ENCODE measurements at regions not wholly inside any gene's neighbourhood (a gene's known extent, or its start where the extent isn't known, plus 50 kb on each side); places are given as distances from the start of the nearest gene placed in this dataset.

DNA sequence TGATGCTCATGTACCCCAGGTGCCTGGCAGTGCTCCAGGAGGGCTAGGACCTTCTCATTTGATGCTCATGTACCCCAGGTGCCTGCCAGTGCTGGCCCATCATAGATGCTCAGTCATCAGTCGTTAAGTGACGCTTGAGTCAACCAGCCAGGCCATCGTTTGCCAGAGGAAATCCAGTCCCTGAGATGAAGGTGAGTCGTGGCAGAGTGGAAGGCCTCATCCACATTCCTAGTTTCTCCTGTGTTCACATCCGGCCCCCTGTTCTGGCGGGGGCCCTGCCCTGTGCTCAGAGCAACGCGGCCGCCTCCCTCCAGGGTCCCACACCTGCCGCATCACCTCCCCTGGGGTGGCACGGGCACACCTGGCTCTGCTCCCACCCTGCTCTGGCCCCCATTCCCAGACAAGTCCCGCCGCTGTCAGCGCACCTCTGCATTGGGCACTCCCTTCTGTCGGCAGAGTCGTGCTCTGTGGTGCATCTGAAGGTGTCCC lies 279.9 kb downstream of the BRD1 start:
- TF ChIP-seq, protein P1, sequence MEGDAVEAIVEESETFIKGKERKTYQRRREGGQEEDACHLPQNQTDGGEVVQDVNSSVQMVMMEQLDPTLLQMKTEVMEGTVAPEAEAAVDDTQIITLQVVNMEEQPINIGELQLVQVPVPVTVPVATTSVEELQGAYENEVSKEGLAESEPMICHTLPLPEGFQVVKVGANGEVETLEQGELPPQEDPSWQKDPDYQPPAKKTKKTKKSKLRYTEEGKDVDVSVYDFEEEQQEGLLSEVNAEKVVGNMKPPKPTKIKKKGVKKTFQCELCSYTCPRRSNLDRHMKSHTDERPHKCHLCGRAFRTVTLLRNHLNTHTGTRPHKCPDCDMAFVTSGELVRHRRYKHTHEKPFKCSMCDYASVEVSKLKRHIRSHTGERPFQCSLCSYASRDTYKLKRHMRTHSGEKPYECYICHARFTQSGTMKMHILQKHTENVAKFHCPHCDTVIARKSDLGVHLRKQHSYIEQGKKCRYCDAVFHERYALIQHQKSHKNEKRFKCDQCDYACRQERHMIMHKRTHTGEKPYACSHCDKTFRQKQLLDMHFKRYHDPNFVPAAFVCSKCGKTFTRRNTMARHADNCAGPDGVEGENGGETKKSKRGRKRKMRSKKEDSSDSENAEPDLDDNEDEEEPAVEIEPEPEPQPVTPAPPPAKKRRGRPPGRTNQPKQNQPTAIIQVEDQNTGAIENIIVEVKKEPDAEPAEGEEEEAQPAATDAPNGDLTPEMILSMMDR (IDR thresholded peaks at IDR 0.05), result no peak
- no peak for TF ChIP-seq POLR2A (IDR thresholded peaks at IDR 0.05)

All from esophagus squamous epithelium (tissue), 4 donors.